Hepatocyte (in vitro differentiated cells): ENCODE measurements at regions not wholly inside any gene's neighbourhood (a gene's known extent, or its start where the extent isn't known, plus 50 kb on each side); places are given as distances from the start of the nearest gene placed in this dataset.

Experiments
- DNase-seq: peaks from one replicate; pipeline ENCODE4 v3.0.0-alpha.2; 2016; ENCODE audit warnings: low spot score
- H2AFZ ChIP-seq: fragments of 200-600 bp; sonication (generic); 2 replicates; pipeline ENCODE4 v1.6.0; 2016; ENCODE audit warnings: antibody characterized with exemption, mild to moderate bottlenecking
- H3K27ac ChIP-seq: fragments of 200-600 bp; sonication (generic); 2 replicates; pipeline ENCODE4 v1.5.1; 2016; ENCODE audit warnings: mild to moderate bottlenecking
- H3K27me3 ChIP-seq: fragments of 200-600 bp; sonication (generic); 2 replicates; pipeline ENCODE4 v1.6.1; 2016
- H3K36me3 ChIP-seq: fragments of 200-600 bp; sonication (generic); replicated peaks from 2 replicates; pipeline ENCODE4 v1.5.1; 2016; ENCODE audit warnings: low read depth; ENCODE audit not compliant: insufficient read depth
- H3K4me1 ChIP-seq: fragments of 200-600 bp; sonication (generic); 2 replicates; pipeline ENCODE4 v1.5.1; 2016; ENCODE audit warnings: mild to moderate bottlenecking, moderate library complexity; ENCODE audit not compliant: insufficient read depth
- H3K4me2 ChIP-seq: fragments of 200-600 bp; sonication (generic); 2 replicates; pipeline ENCODE4 v1.6.0; 2016
- H3K4me3 ChIP-seq: fragments of 200-600 bp; sonication (generic); 2 replicates; pipeline ENCODE4 v1.5.1; 2016; ENCODE audit warnings: mild to moderate bottlenecking
- H3K79me2 ChIP-seq: fragments of 200-600 bp; sonication (generic); 2 replicates; pipeline ENCODE4 v1.6.0; 2017; ENCODE audit warnings: mild to moderate bottlenecking
- H3K9me2 ChIP-seq: fragments of 200-600 bp; sonication (generic); replicated peaks from 2 replicates; pipeline ENCODE4 v1.6.0; 2017; ENCODE audit warnings: mild to moderate bottlenecking; ENCODE audit not compliant: insufficient read depth
- H3K9me3 ChIP-seq: fragments of 200-600 bp; sonication (generic); 2 replicates; pipeline ENCODE4 v1.5.1; 2016; ENCODE audit warnings: low read depth, mild to moderate bottlenecking
- H4K20me1 ChIP-seq: fragments of 200-600 bp; sonication (generic); 2 replicates; pipeline ENCODE4 v1.6.0; 2016; ENCODE audit warnings: mild to moderate bottlenecking; ENCODE audit not compliant: insufficient read depth, poor library complexity, severe bottlenecking
- CTCF ChIP-seq: fragments of 200-600 bp; sonication (generic); IDR thresholded peaks from 2 replicates; pipeline ENCODE4 v1.5.1; 2016; ENCODE audit warnings: antibody characterized with exemption, mild to moderate bottlenecking; ENCODE audit not compliant: poor library complexity
- EZH2 ChIP-seq: fragments of 200-600 bp; sonication (generic); IDR thresholded peaks from 2 replicates; pipeline ENCODE4 v1.6.1; 2016; ENCODE audit warnings: antibody characterized with exemption, mild to moderate bottlenecking, borderline replicate concordance
- EZH2phosphoT487 ChIP-seq: fragments of 200-600 bp; sonication (generic); IDR thresholded peaks from one replicate; pipeline ENCODE4 v1.6.1; 2018; ENCODE audit warnings: antibody characterized with exemption, mild to moderate bottlenecking, low read depth, moderate library complexity; ENCODE audit not compliant: unreplicated experiment, severe bottlenecking
- WGBS: methylation state at CpG from one replicate; pipeline ENCODE4 v1.1.6; 2016; ENCODE audit warnings: low lambda C conversion rate; ENCODE audit errors: missing lambda C conversion rate; 5-methylcytosine and 5-hydroxymethylcytosine counted together

- H3K9me3 ChIP-seq = no peaks in the 10 kb centered on the region
- no peaks in the 10 kb centered on the region for H3K36me3 ChIP-seq
- H4K20me1 ChIP-seq = no peaks in the 10 kb centered on the region
- 66% methylated on average over 1 of the region's 1 CpG for WGBS
- no peaks in the 10 kb centered on the region for H3K79me2 ChIP-seq
- no peaks in the 10 kb centered on the region for H3K4me1 ChIP-seq
- H3K27me3 ChIP-seq = no peaks in the 10 kb centered on the region
- H2AFZ ChIP-seq = no peak overlapping the region
- H3K4me3 ChIP-seq = no peak overlapping the region
- no peak for TF ChIP-seq EZH2
- no peak for TF ChIP-seq CTCF
- TF ChIP-seq EZH2phosphoT487 = no peak
- DNase-seq = no peak
- no peaks in the 10 kb centered on the region for H3K9me2 ChIP-seq
- no peak overlapping the region for H3K27ac ChIP-seq
- no peak overlapping the region for H3K4me2 ChIP-seq
These were observed 78.1 kb upstream of the HEY2 start for GRCh38 chr6:125671323-125671722.

- 95% methylated on average over 5 of the region's 5 CpGs for WGBS
- Histone ChIP-seq H3K4me2 (no peak overlapping the region), H4K20me1 (no peaks in the 10 kb centered on the region), H3K36me3 (no peaks in the 10 kb centered on the region), H2AFZ (no peak overlapping the region), H3K27me3 (no peaks in the 10 kb centered on the region), H3K9me2 (no peaks in the 10 kb centered on the region), H3K27ac (no peak overlapping the region), H3K4me3 (no peak overlapping the region), H3K79me2 (no peaks in the 10 kb centered on the region), H3K4me1 (no peaks in the 10 kb centered on the region), H3K9me3 (no peaks in the 10 kb centered on the region)
- TF ChIP-seq CTCF (no peak), EZH2phosphoT487 (no peak), EZH2 (no peak)
- DNase-seq = no peak
These were observed 75.2 kb upstream of the HEY2 start for GRCh38 chr6:125674230-125674629.

GRCh38 chr6:125678601-125679000, 70.8 kb upstream of the HEY2 start:
- Histone ChIP-seq H3K79me2 (no peaks in the 10 kb centered on the region), H3K4me3 (no peak overlapping the region), H3K36me3 (no peaks in the 10 kb centered on the region), H3K4me1 (no peaks in the 10 kb centered on the region), H3K9me2 (no peaks in the 10 kb centered on the region), H3K4me2 (no peak overlapping the region), H3K9me3 (no peaks in the 10 kb centered on the region), H2AFZ (no peak overlapping the region), H3K27me3 (no peaks in the 10 kb centered on the region), H3K27ac (no peak overlapping the region), H4K20me1 (no peaks in the 10 kb centered on the region)
- TF ChIP-seq EZH2 (no peak), EZH2phosphoT487 (no peak), CTCF (no peak)
- DNase-seq = no peak
- 64% methylated on average over 4 of the region's 4 CpGs for WGBS

GRCh38 chr6:125679128-125679527, 70.3 kb upstream of the HEY2 start:
- H3K9me2 ChIP-seq = no peaks in the 10 kb centered on the region
- no peaks in the 10 kb centered on the region for H3K4me1 ChIP-seq
- H2AFZ ChIP-seq = no peak overlapping the region
- no peaks in the 10 kb centered on the region for H3K9me3 ChIP-seq
- no peaks in the 10 kb centered on the region for H4K20me1 ChIP-seq
- 57% methylated on average over 4 of the region's 4 CpGs for WGBS
- no peaks in the 10 kb centered on the region for H3K79me2 ChIP-seq
- no peak overlapping the region for H3K27ac ChIP-seq
- no peak overlapping the region for H3K4me2 ChIP-seq
- DNase-seq = no peak
- no peaks in the 10 kb centered on the region for H3K27me3 ChIP-seq
- no peaks in the 10 kb centered on the region for H3K36me3 ChIP-seq
- no peak overlapping the region for H3K4me3 ChIP-seq
- TF ChIP-seq CTCF (no peak), EZH2phosphoT487 (no peak), EZH2 (no peak)
